RPMI8226 (cell line): ENCODE measurements at regions not wholly inside any gene's neighbourhood (a gene's known extent, or its start where the extent isn't known, plus 50 kb on each side); places are given as distances from the start of the nearest gene placed in this dataset.
"Not testable (repeated sequence)": the region's sequence is repeated elsewhere in the genome, so short reads cannot be mapped to it uniquely, and the experiment has no call there.

ENCODE experiments used
- DNase-seq: peaks from one replicate; pipeline ENCODE4 v3.0.0-alpha.2; 2015

GRCh38 chr19:23984911-23985310 is 70.2 kb downstream of the ZNF726 start:
- DNase-seq = not testable (repeated sequence)

DNA sequence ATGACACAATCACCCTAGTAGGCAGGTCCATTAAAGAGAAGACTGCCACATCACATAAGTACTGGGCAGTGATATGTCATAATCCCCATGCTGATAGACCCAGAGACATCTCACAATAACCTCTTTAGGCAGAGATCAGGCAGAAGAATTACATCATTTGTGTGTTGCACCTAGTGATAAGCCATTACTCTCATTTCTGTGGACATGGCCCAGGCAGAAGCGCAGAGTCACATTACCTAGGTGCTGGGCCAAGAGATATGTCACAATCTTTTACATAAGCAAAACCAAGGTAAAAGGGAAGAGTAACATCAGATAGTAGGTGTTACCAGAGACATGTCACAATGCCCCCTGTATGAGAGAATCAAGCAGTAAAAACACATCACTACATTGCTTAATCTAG is 71.9 kb downstream of the ZNF726 start:
- no peak for DNase-seq

GRCh38 chr19:23991170-23991569 is 76.5 kb downstream of the ZNF726 start:
- DNase-seq = peak; percentile 91

GRCh38 chr19:23992348-23992747 is 77.7 kb downstream of the ZNF726 start:
- no peak for DNase-seq

- no peak for DNase-seq
Observed at GRCh38 chr19:23993440-23993839, 78.8 kb downstream of the ZNF726 start.

DNA sequence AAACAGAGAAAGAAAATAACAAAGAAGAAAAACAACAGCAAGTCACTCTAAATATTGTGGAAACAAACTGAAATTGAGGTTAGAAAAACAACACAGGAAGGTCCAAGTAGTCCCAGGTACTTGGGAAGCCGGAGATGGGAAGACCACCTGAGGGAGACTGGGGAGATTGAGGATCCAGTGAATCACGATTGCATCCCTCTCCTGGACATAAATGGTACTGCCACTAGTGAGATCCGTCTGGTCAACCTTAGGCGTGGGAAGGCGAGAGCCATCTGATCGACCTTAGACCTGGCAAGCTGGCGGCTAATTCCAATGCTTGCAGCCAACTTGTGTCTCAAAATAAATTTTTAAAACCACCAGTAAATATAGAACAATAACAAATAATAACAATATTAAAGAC is 81.9 kb downstream of the ZNF726 start:
- DNase-seq = peak; percentile 21

DNA sequence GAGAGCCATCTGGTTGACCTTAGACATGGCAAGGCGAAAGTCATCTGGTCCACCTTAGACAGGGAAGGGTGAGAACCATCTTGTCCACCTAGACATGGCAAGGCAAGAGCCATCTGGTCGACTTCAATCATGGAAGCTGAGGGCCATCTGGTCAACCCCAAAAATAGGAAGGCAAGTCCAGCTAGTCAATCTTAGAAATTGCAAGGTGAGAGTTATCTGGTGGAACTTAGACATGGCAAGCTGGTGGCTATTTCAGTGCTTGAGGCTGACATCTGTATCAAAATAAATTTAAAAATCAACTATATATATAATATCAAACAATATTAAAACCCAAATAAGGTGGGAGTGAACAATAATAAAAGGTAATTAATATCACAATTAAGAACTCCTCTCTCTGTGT is 83.9 kb downstream of the ZNF726 start:
- DNase-seq = no peak

GRCh38 chr19:23999821-24000610 is 85.3 kb downstream of the ZNF726 start:
- peak; percentile 58 for DNase-seq

GRCh38 chr19:24000656-24001055 is 86.0 kb downstream of the ZNF726 start:
- DNase-seq = no peak

DNA sequence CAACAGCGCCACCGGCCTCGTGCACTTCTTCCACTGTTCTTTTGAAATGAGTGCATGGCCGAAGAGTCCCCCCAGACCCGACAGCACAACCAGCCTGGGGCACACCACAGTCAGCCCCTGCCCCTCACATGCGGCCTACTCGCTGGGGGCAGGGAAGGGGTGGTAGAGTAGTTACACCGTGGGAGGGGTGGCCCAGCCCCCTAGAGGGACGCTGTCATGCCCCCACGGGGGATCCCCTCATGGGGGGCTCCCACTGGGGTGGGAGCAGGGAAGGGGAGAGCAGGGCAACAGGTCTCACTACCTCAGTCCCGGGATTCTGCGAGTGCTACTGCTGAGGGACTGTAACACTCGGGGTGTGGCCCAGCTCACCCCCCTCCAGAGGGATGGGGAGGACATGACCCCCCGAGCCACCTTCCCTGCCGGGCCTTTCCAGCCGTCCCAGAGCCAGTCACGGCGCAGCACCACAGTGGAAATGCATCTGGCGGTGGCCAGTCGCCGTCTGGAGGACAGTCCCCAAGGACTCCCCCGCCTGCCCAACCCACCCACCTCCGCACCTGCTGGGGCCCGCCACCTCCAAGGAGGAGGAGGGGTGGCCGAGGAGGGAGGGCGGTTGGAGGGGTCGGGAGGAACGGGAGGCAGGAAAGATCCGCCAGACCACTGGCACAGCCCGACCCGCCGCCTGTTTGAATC is 84.6 kb upstream of the ZNF254 start:
- no peak for DNase-seq

DNA sequence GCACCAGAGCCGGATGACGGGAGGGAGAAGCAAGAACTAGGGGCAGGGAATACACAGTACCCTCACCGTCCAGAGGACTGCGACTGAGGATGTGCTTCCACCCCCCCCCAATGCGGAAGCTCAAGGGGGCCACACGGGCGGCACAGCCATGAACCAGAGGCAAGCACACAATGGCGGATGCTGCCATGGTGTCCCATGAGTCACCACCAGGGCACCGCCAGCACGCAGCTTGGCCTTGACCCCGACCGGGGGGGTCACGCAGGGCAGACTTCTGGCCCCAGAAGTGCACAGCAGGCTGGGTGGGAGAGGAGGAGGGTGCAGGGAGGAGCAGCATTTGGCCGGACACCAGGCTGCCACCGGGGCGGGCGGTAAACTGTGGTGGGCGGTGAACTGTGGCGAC is 83.5 kb upstream of the ZNF254 start:
- no peak for DNase-seq

DNA sequence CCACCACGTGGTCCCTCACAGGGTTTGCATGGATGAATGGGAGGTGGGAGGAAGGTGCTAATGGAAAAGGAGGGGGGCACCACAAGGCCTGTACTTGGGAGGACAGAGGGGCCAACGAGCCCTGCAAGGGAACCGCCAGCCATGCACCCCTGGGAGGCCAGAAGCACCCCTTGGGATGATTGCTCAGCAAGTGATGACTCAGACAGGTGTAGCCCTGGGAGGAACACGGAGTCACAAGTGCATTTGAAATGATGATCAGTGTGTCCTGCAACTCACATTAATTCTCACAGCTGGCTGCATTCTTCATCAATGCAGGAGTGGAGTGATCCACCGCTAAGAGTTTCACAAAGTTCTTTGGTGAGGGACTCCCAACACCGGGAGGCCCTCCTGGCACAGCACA is 82.8 kb upstream of the ZNF254 start:
- DNase-seq = no peak

GRCh38 chr19:24029941-24030636 is 56.9 kb upstream of the ZNF254 start:
- no peak for DNase-seq

- no peak for DNase-seq
Observed at GRCh38 chr19:24032651-24033050, 54.3 kb upstream of the ZNF254 start.

- DNase-seq = peak; percentile 90
Observed at GRCh38 chr19:24033301-24033962, 53.6 kb upstream of the ZNF254 start.

- DNase-seq = peak; percentile 38
Observed at GRCh38 chr19:24033963-24034342, 53.0 kb upstream of the ZNF254 start.

GRCh38 chr19:24035261-24035880 is 51.6 kb upstream of the ZNF254 start:
- DNase-seq = not testable (repeated sequence)
